GM19395 (cell line): ENCODE measurements at regions not wholly inside any gene's neighbourhood (a gene's known extent, or its start where the extent isn't known, plus 50 kb on each side); places are given as distances from the start of the nearest gene placed in this dataset.
A peak's percentile ranks its signal among the peaks of the same experiment; 100 is the strongest.
"Not testable (repeated sequence)": the region's sequence is repeated elsewhere in the genome, so short reads cannot be mapped to it uniquely, and the experiment has no call there.

Experiments
- ATAC-seq: cut with Tn5 transposase; IDR thresholded peaks from one replicate; pipeline ENCODE4 v1.9.1; 2021; ENCODE audit warnings: mild to moderate bottlenecking, moderate library complexity; ENCODE audit not compliant: unreplicated experiment

- ATAC-seq: peak; percentile 91
Observed at GRCh38 chr12:85424581-85425348, 144.7 kb downstream of the ALX1 start.

GRCh38 chr12:85425349-85425612 is 145.3 kb downstream of the ALX1 start:
- ATAC-seq: no peak

- ATAC-seq: no peak
Observed at GRCh38 chr12:85425926-85426325, 145.9 kb downstream of the ALX1 start.

- not testable (repeated sequence) for ATAC-seq
Observed at GRCh38 chr12:85433148-85433547, 153.1 kb downstream of the ALX1 start.

- no peak for ATAC-seq
Observed at GRCh38 chr12:85440271-85440670, 160.3 kb downstream of the ALX1 start.

GRCh38 chr12:85441025-85441424 is 161.0 kb downstream of the ALX1 start:
- ATAC-seq: no peak

- no peak for ATAC-seq
Observed at GRCh38 chr12:85441741-85442140, 161.7 kb downstream of the ALX1 start.

GRCh38 chr12:85445060-85445938 is 165.3 kb downstream of the ALX1 start:
- no peak for ATAC-seq

- no peak for ATAC-seq
Observed at GRCh38 chr12:85448031-85448430, 168.0 kb downstream of the ALX1 start.

- ATAC-seq: peak; percentile 60
Observed at GRCh38 chr12:85448548-85449139, 168.6 kb downstream of the ALX1 start.

GRCh38 chr12:85457016-85457415 is 177.0 kb downstream of the ALX1 start:
- no peak for ATAC-seq

GRCh38 chr12:85461127-85461526 is 181.1 kb downstream of the ALX1 start:
- ATAC-seq: no peak

GRCh38 chr12:85462888-85463287 is 182.9 kb downstream of the ALX1 start:
- ATAC-seq: no peak

- no peak for ATAC-seq
Observed at GRCh38 chr12:85466890-85467289, 186.9 kb downstream of the ALX1 start.

- ATAC-seq: peak; percentile 98
Observed at GRCh38 chr12:85468356-85469157, 188.5 kb downstream of the ALX1 start.

GRCh38 chr12:85469158-85470086 is 189.4 kb downstream of the ALX1 start:
- not testable (repeated sequence) for ATAC-seq

- not testable (repeated sequence) for ATAC-seq
Observed at GRCh38 chr12:85475277-85475676, 195.3 kb downstream of the ALX1 start.

- ATAC-seq: no peak
Observed at GRCh38 chr12:85476756-85477155, 196.7 kb downstream of the ALX1 start.

GRCh38 chr12:85484387-85484786 is 204.4 kb downstream of the ALX1 start:
- ATAC-seq: peak; percentile 98

- ATAC-seq: no peak
Observed at GRCh38 chr12:85489194-85489593, 209.2 kb downstream of the ALX1 start.
